ENCODE measurements at regions not wholly inside any gene's neighbourhood (a gene's known extent, or its start where the extent isn't known, plus 50 kb on each side); places are given as distances from the start of the nearest gene placed in this dataset.
"Not testable (repeated sequence)": the region's sequence is repeated elsewhere in the genome, so short reads cannot be mapped to it uniquely, and the experiment has no call there.

GRCh38 chr5:158203261-158203660, 344.3 kb upstream of the CLINT1 start:
- H3K27ac ChIP-seq (ENCODE audit: low read length) = no peak overlapping the region
- no peaks in the 10 kb centered on the region for H3K36me3 ChIP-seq (ENCODE audit: control insufficient read depth in 1 of 2, insufficient read depth in 2 of 2, low read length in 2 of 2)
- H3K4me1 ChIP-seq (ENCODE audit: control insufficient read depth in 1 of 2, insufficient read depth in 2 of 2, low read length in 2 of 2) = no peaks in the 10 kb centered on the region
- no peak overlapping the region for H3K4me3 ChIP-seq (ENCODE audit: low read depth in 1 of 2, low read length in 2 of 2)
- H3K27me3 ChIP-seq (ENCODE audit: low read depth, low read length) = no peaks in the 10 kb centered on the region
- H3K9me3 ChIP-seq (ENCODE audit: control insufficient read depth in 1 of 2, low read length in 2 of 2) = no peaks in the 10 kb centered on the region

GRCh38 chr5:158202801-158203200, 343.9 kb upstream of the CLINT1 start:
- no peak overlapping the region for H3K27ac ChIP-seq (ENCODE audit: low read length)
- H3K4me3 ChIP-seq (ENCODE audit: low read depth in 1 of 2, low read length in 2 of 2) = no peak overlapping the region
- H3K36me3 ChIP-seq (ENCODE audit: control insufficient read depth in 1 of 2, insufficient read depth in 2 of 2, low read length in 2 of 2) = no peaks in the 10 kb centered on the region
- no peaks in the 10 kb centered on the region for H3K9me3 ChIP-seq (ENCODE audit: control insufficient read depth in 1 of 2, low read length in 2 of 2)
- H3K27me3 ChIP-seq (ENCODE audit: low read depth, low read length) = no peaks in the 10 kb centered on the region
- H3K4me1 ChIP-seq (ENCODE audit: control insufficient read depth in 1 of 2, insufficient read depth in 2 of 2, low read length in 2 of 2) = no peaks in the 10 kb centered on the region

GRCh38 chr5:158200619-158201018, 341.7 kb upstream of the CLINT1 start:
- no peaks in the 10 kb centered on the region for H3K9me3 ChIP-seq (ENCODE audit: control insufficient read depth in 1 of 2, low read length in 2 of 2)
- no peaks in the 10 kb centered on the region for H3K4me1 ChIP-seq (ENCODE audit: control insufficient read depth in 1 of 2, insufficient read depth in 2 of 2, low read length in 2 of 2)
- H3K36me3 ChIP-seq (ENCODE audit: control insufficient read depth in 1 of 2, insufficient read depth in 2 of 2, low read length in 2 of 2) = no peaks in the 10 kb centered on the region
- no peaks in the 10 kb centered on the region for H3K27me3 ChIP-seq (ENCODE audit: low read depth, low read length)
- no peak overlapping the region for H3K27ac ChIP-seq (ENCODE audit: low read length)
- no peak overlapping the region for H3K4me3 ChIP-seq (ENCODE audit: low read depth in 1 of 2, low read length in 2 of 2)

GRCh38 chr5:158198636-158199035, 339.7 kb upstream of the CLINT1 start:
- no peak overlapping the region for H3K27ac ChIP-seq (ENCODE audit: low read length)
- H3K4me1 ChIP-seq (ENCODE audit: control insufficient read depth in 1 of 2, insufficient read depth in 2 of 2, low read length in 2 of 2) = no peaks in the 10 kb centered on the region
- no peaks in the 10 kb centered on the region for H3K9me3 ChIP-seq (ENCODE audit: control insufficient read depth in 1 of 2, low read length in 2 of 2)
- no peak overlapping the region for H3K4me3 ChIP-seq (ENCODE audit: low read depth in 1 of 2, low read length in 2 of 2)
- no peaks in the 10 kb centered on the region for H3K36me3 ChIP-seq (ENCODE audit: control insufficient read depth in 1 of 2, insufficient read depth in 2 of 2, low read length in 2 of 2)
- H3K27me3 ChIP-seq (ENCODE audit: low read depth, low read length) = no peaks in the 10 kb centered on the region

- Histone ChIP-seq H3K36me3 (ENCODE audit: control insufficient read depth in 1 of 2, insufficient read depth in 2 of 2, low read length in 2 of 2) (no peaks in the 10 kb centered on the region), H3K4me1 (ENCODE audit: control insufficient read depth in 1 of 2, insufficient read depth in 2 of 2, low read length in 2 of 2) (no peaks in the 10 kb centered on the region), H3K4me3 (ENCODE audit: low read depth in 1 of 2, low read length in 2 of 2) (no peak overlapping the region), H3K27ac (ENCODE audit: low read length) (no peak overlapping the region), H3K27me3 (ENCODE audit: low read depth, low read length) (no peaks in the 10 kb centered on the region), H3K9me3 (ENCODE audit: control insufficient read depth in 1 of 2, low read length in 2 of 2) (peaks cover 0 to 2% of the 10 kb centered on the region in 2 donors)
Measured at GRCh38 chr5:158195416-158196210, 336.7 kb upstream of the CLINT1 start.

- no peaks in the 10 kb centered on the region for H3K36me3 ChIP-seq (ENCODE audit: control insufficient read depth in 1 of 2, insufficient read depth in 2 of 2, low read length in 2 of 2)
- no peaks in the 10 kb centered on the region for H3K4me1 ChIP-seq (ENCODE audit: control insufficient read depth in 1 of 2, insufficient read depth in 2 of 2, low read length in 2 of 2)
- H3K4me3 ChIP-seq (ENCODE audit: low read depth in 1 of 2, low read length in 2 of 2) = no peak overlapping the region
- H3K27ac ChIP-seq (ENCODE audit: low read length) = no peak overlapping the region
- H3K27me3 ChIP-seq (ENCODE audit: low read depth, low read length) = no peaks in the 10 kb centered on the region
- peaks cover 0 to 2% of the 10 kb centered on the region in 2 donors for H3K9me3 ChIP-seq (ENCODE audit: control insufficient read depth in 1 of 2, low read length in 2 of 2)
Measured at GRCh38 chr5:158194561-158194976, 335.6 kb upstream of the CLINT1 start.

GRCh38 chr5:158193395-158193794, 334.4 kb upstream of the CLINT1 start:
- not testable (repeated sequence) for H3K27ac ChIP-seq (ENCODE audit: low read length); H3K27me3 ChIP-seq (ENCODE audit: low read depth, low read length); H3K36me3 ChIP-seq (ENCODE audit: control insufficient read depth in 1 of 2, insufficient read depth in 2 of 2, low read length in 2 of 2); H3K9me3 ChIP-seq (ENCODE audit: control insufficient read depth in 1 of 2, low read length in 2 of 2); H3K4me3 ChIP-seq (ENCODE audit: low read depth in 1 of 2, low read length in 2 of 2); H3K4me1 ChIP-seq (ENCODE audit: control insufficient read depth in 1 of 2, insufficient read depth in 2 of 2, low read length in 2 of 2)

- Histone ChIP-seq H3K27me3 (ENCODE audit: low read depth, low read length) (no peaks in the 10 kb centered on the region), H3K27ac (ENCODE audit: low read length) (no peak overlapping the region), H3K4me3 (ENCODE audit: low read depth in 1 of 2, low read length in 2 of 2) (no peak overlapping the region), H3K36me3 (ENCODE audit: control insufficient read depth in 1 of 2, insufficient read depth in 2 of 2, low read length in 2 of 2) (no peaks in the 10 kb centered on the region), H3K4me1 (ENCODE audit: control insufficient read depth in 1 of 2, insufficient read depth in 2 of 2, low read length in 2 of 2) (no peaks in the 10 kb centered on the region), H3K9me3 (ENCODE audit: control insufficient read depth in 1 of 2, low read length in 2 of 2) (no peaks in the 10 kb centered on the region)
Measured at GRCh38 chr5:158180407-158180806, 321.5 kb upstream of the CLINT1 start.

GRCh38 chr5:158179271-158179670, 320.3 kb upstream of the CLINT1 start:
- no peak overlapping the region for H3K4me3 ChIP-seq (ENCODE audit: low read depth in 1 of 2, low read length in 2 of 2)
- no peak overlapping the region for H3K27ac ChIP-seq (ENCODE audit: low read length)
- H3K4me1 ChIP-seq (ENCODE audit: control insufficient read depth in 1 of 2, insufficient read depth in 2 of 2, low read length in 2 of 2) = no peaks in the 10 kb centered on the region
- no peaks in the 10 kb centered on the region for H3K36me3 ChIP-seq (ENCODE audit: control insufficient read depth in 1 of 2, insufficient read depth in 2 of 2, low read length in 2 of 2)
- no peaks in the 10 kb centered on the region for H3K27me3 ChIP-seq (ENCODE audit: low read depth, low read length)
- no peaks in the 10 kb centered on the region for H3K9me3 ChIP-seq (ENCODE audit: control insufficient read depth in 1 of 2, low read length in 2 of 2)

- Histone ChIP-seq H3K36me3 (ENCODE audit: control insufficient read depth in 1 of 2, insufficient read depth in 2 of 2, low read length in 2 of 2) (no peaks in the 10 kb centered on the region), H3K4me1 (ENCODE audit: control insufficient read depth in 1 of 2, insufficient read depth in 2 of 2, low read length in 2 of 2) (no peaks in the 10 kb centered on the region), H3K27ac (ENCODE audit: low read length) (no peak overlapping the region), H3K4me3 (ENCODE audit: low read depth in 1 of 2, low read length in 2 of 2) (no peak overlapping the region), H3K27me3 (ENCODE audit: low read depth, low read length) (no peaks in the 10 kb centered on the region), H3K9me3 (ENCODE audit: control insufficient read depth in 1 of 2, low read length in 2 of 2) (no peaks in the 10 kb centered on the region)
Measured at GRCh38 chr5:158178535-158178934, 319.6 kb upstream of the CLINT1 start.

- no peaks in the 10 kb centered on the region for H3K9me3 ChIP-seq (ENCODE audit: control insufficient read depth in 1 of 2, low read length in 2 of 2)
- H3K4me1 ChIP-seq (ENCODE audit: control insufficient read depth in 1 of 2, insufficient read depth in 2 of 2, low read length in 2 of 2) = no peaks in the 10 kb centered on the region
- no peak overlapping the region for H3K4me3 ChIP-seq (ENCODE audit: low read depth in 1 of 2, low read length in 2 of 2)
- H3K36me3 ChIP-seq (ENCODE audit: control insufficient read depth in 1 of 2, insufficient read depth in 2 of 2, low read length in 2 of 2) = no peaks in the 10 kb centered on the region
- H3K27me3 ChIP-seq (ENCODE audit: low read depth, low read length) = no peaks in the 10 kb centered on the region
- no peak overlapping the region for H3K27ac ChIP-seq (ENCODE audit: low read length)
Measured at GRCh38 chr5:158177146-158177545, 318.2 kb upstream of the CLINT1 start.

- Histone ChIP-seq H3K27me3 (ENCODE audit: low read depth, low read length) (no peaks in the 10 kb centered on the region), H3K9me3 (ENCODE audit: control insufficient read depth in 1 of 2, low read length in 2 of 2) (no peaks in the 10 kb centered on the region), H3K4me3 (ENCODE audit: low read depth in 1 of 2, low read length in 2 of 2) (no peak overlapping the region), H3K4me1 (ENCODE audit: control insufficient read depth in 1 of 2, insufficient read depth in 2 of 2, low read length in 2 of 2) (no peaks in the 10 kb centered on the region), H3K36me3 (ENCODE audit: control insufficient read depth in 1 of 2, insufficient read depth in 2 of 2, low read length in 2 of 2) (no peaks in the 10 kb centered on the region), H3K27ac (ENCODE audit: low read length) (no peak overlapping the region)
Measured at GRCh38 chr5:158175934-158176481, 317.1 kb upstream of the CLINT1 start.
